H1 (cell line): ENCODE measurements at regions not wholly inside any gene's neighbourhood (a gene's known extent, or its start where the extent isn't known, plus 50 kb on each side); places are given as distances from the start of the nearest gene placed in this dataset.

Experiments
- CBX5 ChIP-seq: fragments of 300-800, 300-1000 bp; sonication (generic); IDR thresholded peaks from 2 replicates; pipeline ENCODE4 v1.7.1; 2016; ENCODE audit warnings: antibody characterized with exemption, low read length, low read depth
- CTCF ChIP-seq, 3 experiments: IDR thresholded peaks; 1 replicate in 2 of 3; 2 replicates in 1 of 3; pipeline versions ENCODE4 v1.5.1 to v1.6.1; 2011; ENCODE audit warnings: low read length in 3 of 3, mild to moderate bottlenecking in 3 of 3, inconsistent platforms in 2 of 3, low read depth in 1 of 3, moderate library complexity in 1 of 3; ENCODE audit not compliant: insufficient read depth in 1 of 3; ENCODE audit errors: control extremely low read depth in 1 of 3
- NANOG ChIP-seq: IDR thresholded peaks from 2 replicates; pipeline ENCODE4 v1.6.1; 2011; ENCODE audit warnings: low read length, low read depth, mild to moderate bottlenecking, inconsistent platforms; ENCODE audit not compliant: insufficient read depth, poor library complexity, severe bottlenecking
- RBBP5 ChIP-seq: IDR thresholded peaks from 2 replicates; pipeline ENCODE4 v1.7.1; 2012; ENCODE audit warnings: low read depth, mild to moderate bottlenecking, inconsistent platforms, low read length, moderate library complexity, borderline replicate concordance
- SIX5 ChIP-seq: IDR thresholded peaks from 2 replicates; pipeline ENCODE4 v1.6.1; 2011; ENCODE audit warnings: mild to moderate bottlenecking, low read depth, low read length

GRCh38 chr17:27389542-27390140, 66.6 kb upstream of the KSR1 start (continued):
- TF ChIP-seq CBX5 (no peak), SIX5 (no peak), RBBP5 (no peak), CTCF (IDR thresholded peaks at IDR 0.05; ENCODE audit: control extremely low read depth in 1 of 3, insufficient read depth in 1 of 3, low read depth in 1 of 3, low read length in 3 of 3) (no peak), NANOG (no peak)
